IMR-90 (cell line): ENCODE measurements at regions not wholly inside any gene's neighbourhood (a gene's known extent, or its start where the extent isn't known, plus 50 kb on each side); places are given as distances from the start of the nearest gene placed in this dataset.

ENCODE experiments used
- ATAC-seq: fragments of 200-7000 bp; cut with Tn5 transposase; 2 replicates; pipeline ENCODE4 v1.9.1; 2020; ENCODE audit warnings: low read depth, mild to moderate bottlenecking, moderate library complexity
- BruUV-seq: library from RNA; stranded (reverse); fragments of 400-500 nt; replicated peaks from 2 replicates; lab custom pipeline; 2021; lab: Mats Ljungman, UMichigan
- CTCF ChIA-PET: fragments of 300-600 bp; formaldehyde crosslinking; extraction: SDS; loops from one replicate; lab custom pipeline; 2021; ENCODE audit warnings: antibody characterized with exemption; lab: Yijun Ruan, JAX
- POLR2A ChIA-PET: fragments of 300-600 bp; sonication (Branson Sonifier 250); formaldehyde crosslinking; loops from one replicate; lab custom pipeline; 2022; ENCODE audit warnings: antibody characterized with exemption; ENCODE audit not compliant: unreplicated experiment; lab: Charles Lee
- DNase-seq: peaks from one replicate; pipeline ENCODE4 v3.0.0; 2013
- H2AFZ ChIP-seq: replicated peaks from 2 replicates; pipeline ENCODE3; 2013; ENCODE audit warnings: low read length, mild to moderate bottlenecking; ENCODE audit not compliant: poor library complexity
- H2AK5ac ChIP-seq: 2 replicates; pipeline ENCODE4 v1.6.1; 2013; ENCODE audit warnings: low read depth, low read length, inconsistent platforms
- H2AK9ac ChIP-seq: replicated peaks from 2 replicates; pipeline ENCODE3; 2013; ENCODE audit warnings: mild to moderate bottlenecking, low read depth, low read length, moderate library complexity; ENCODE audit not compliant: poor library complexity
- H2BK120ac ChIP-seq: 2 replicates; pipeline ENCODE4 v1.6.1; 2013; ENCODE audit warnings: low read depth, low read length, inconsistent platforms
- H2BK15ac ChIP-seq: 3 replicates; pipeline ENCODE4 v1.6.1; 2013; ENCODE audit warnings: low read depth, low read length, inconsistent platforms
- H2BK20ac ChIP-seq: 2 replicates; pipeline ENCODE4 v1.6.1; 2013; ENCODE audit warnings: low read depth, mild to moderate bottlenecking, inconsistent platforms, low read length, moderate library complexity
- H2BK5ac ChIP-seq: 2 replicates; pipeline ENCODE4 v1.6.1; 2013; ENCODE audit warnings: mild to moderate bottlenecking, low read depth, low read length, inconsistent platforms; ENCODE audit not compliant: poor library complexity, severe bottlenecking
- H3K14ac ChIP-seq: replicated peaks from 2 replicates; pipeline ENCODE4 v1.6.1; 2013; ENCODE audit warnings: low read depth, low read length, inconsistent platforms
- H3K18ac ChIP-seq: 2 replicates; pipeline ENCODE4 v1.6.1; 2013; ENCODE audit warnings: low read depth, low read length, control low read depth
- H3K23ac ChIP-seq: 2 replicates; pipeline ENCODE4 v1.6.1; 2013; ENCODE audit warnings: low read depth, low read length, inconsistent platforms
- H3K27ac ChIP-seq: 2 replicates; pipeline ENCODE4 v1.5.1; 2013; ENCODE audit warnings: mild to moderate bottlenecking, control low read depth, low read length; ENCODE audit not compliant: insufficient read depth
- H3K27me3 ChIP-seq: 2 replicates; pipeline ENCODE4 v1.6.1; 2013; ENCODE audit warnings: low read length; ENCODE audit not compliant: control insufficient read depth, insufficient read depth
- H3K36me3 ChIP-seq: 2 replicates; pipeline ENCODE4 v1.6.1; 2013; ENCODE audit warnings: low read length, mixed read lengths; ENCODE audit not compliant: control insufficient read depth, insufficient read depth
- H3K4ac ChIP-seq: 2 replicates; pipeline ENCODE4 v1.6.1; 2013; ENCODE audit warnings: low read depth, low read length, inconsistent platforms
- H3K4me1 ChIP-seq: 2 replicates; pipeline ENCODE4 v1.6.1; 2013; ENCODE audit warnings: low read length, mixed read lengths; ENCODE audit not compliant: control insufficient read depth, insufficient read depth
- H3K4me2 ChIP-seq: 2 replicates; pipeline ENCODE4 v1.6.1; 2013; ENCODE audit warnings: low read depth, mild to moderate bottlenecking, control low read depth, low read length, moderate library complexity
- H3K4me3 ChIP-seq: 2 replicates; pipeline ENCODE4 v1.5.1; 2013; ENCODE audit warnings: low read depth, mild to moderate bottlenecking, control low read depth, low read length, moderate library complexity; ENCODE audit not compliant: insufficient read depth
- H3K56ac ChIP-seq: 2 replicates; pipeline ENCODE4 v1.6.1; 2013; ENCODE audit warnings: low read length, inconsistent platforms; ENCODE audit not compliant: insufficient read depth; ENCODE audit errors: extremely low read depth
- H3K79me1 ChIP-seq, 2 experiments: 2 replicates each; pipeline ENCODE4 v1.6.1; 2013; ENCODE audit warnings: low read length in 2 of 2, inconsistent platforms in 1 of 2, low read depth in 1 of 2
- H3K9ac ChIP-seq: 2 replicates; pipeline ENCODE4 v1.6.1; 2013; ENCODE audit warnings: low read depth, low read length, control low read depth
- H3K9me1 ChIP-seq: 2 replicates; pipeline ENCODE4 v1.6.1; 2013; ENCODE audit warnings: low read length, inconsistent platforms; ENCODE audit not compliant: insufficient read depth
- H3K9me3 ChIP-seq: 2 replicates; pipeline ENCODE4 v1.6.1; 2013; ENCODE audit warnings: low read length; ENCODE audit not compliant: control insufficient read depth, insufficient read depth
- H4K20me1 ChIP-seq: 2 replicates; pipeline ENCODE4 v1.6.1; 2013; ENCODE audit warnings: low read length, inconsistent platforms; ENCODE audit not compliant: insufficient read depth
- H4K5ac ChIP-seq: 2 replicates; pipeline ENCODE4 v1.6.1; 2013; ENCODE audit warnings: mild to moderate bottlenecking, low read depth, low read length, control low read depth
- H4K8ac ChIP-seq, 2 experiments: 2 replicates each; pipeline ENCODE4 v1.6.1; 2013; ENCODE audit warnings: low read depth in 2 of 2, low read length in 2 of 2, control low read depth in 1 of 2, inconsistent platforms in 1 of 2
- H4K91ac ChIP-seq: 2 replicates; pipeline ENCODE4 v1.6.1; 2013; ENCODE audit warnings: low read depth, low read length, inconsistent platforms; ENCODE audit not compliant: insufficient read depth
- BHLHE40 ChIP-seq: fragments of 150-350 bp; IDR thresholded peaks from 2 replicates; pipeline ENCODE4 v1.6.1; 2016; ENCODE audit warnings: mild to moderate bottlenecking, low read depth, low read length
- CEBPB ChIP-seq: IDR thresholded peaks from 2 replicates; pipeline ENCODE4 v1.6.1; 2012; ENCODE audit warnings: low read depth, low read length, improper control_type of control experiment
- CHD1 ChIP-seq: IDR thresholded peaks from 2 replicates; pipeline ENCODE4 v1.6.1; 2012; ENCODE audit warnings: low read depth, low read length, improper control_type of control experiment
- FOS ChIP-seq: fragments of 150-350 bp; IDR thresholded peaks from 2 replicates; pipeline ENCODE4 v1.6.1; 2016; ENCODE audit warnings: low read depth, low read length
- MAFK ChIP-seq: IDR thresholded peaks from 2 replicates; pipeline ENCODE4 v1.6.1; 2012; ENCODE audit warnings: low read depth, low read length, improper control_type of control experiment
- MAZ ChIP-seq: IDR thresholded peaks from 2 replicates; pipeline ENCODE4 v1.6.1; 2012; ENCODE audit warnings: low read depth, mild to moderate bottlenecking, low read length, improper control_type of control experiment, moderate library complexity, borderline replicate concordance
- MXI1 ChIP-seq: IDR thresholded peaks from 2 replicates; pipeline ENCODE4 v1.6.1; 2012; ENCODE audit warnings: low read depth, mild to moderate bottlenecking, low read length, moderate library complexity, borderline replicate concordance
- NFE2L2 ChIP-seq: fragments of 150-350 bp; IDR thresholded peaks from 2 replicates; pipeline ENCODE4 v1.6.1; 2016; ENCODE audit warnings: low read depth, mild to moderate bottlenecking, low read length
- POLR2A ChIP-seq: IDR thresholded peaks from 2 replicates; pipeline ENCODE4 v1.6.1; 2012; ENCODE audit warnings: mild to moderate bottlenecking, low read depth, low read length
- RAD21 ChIP-seq: IDR thresholded peaks from 2 replicates; pipeline ENCODE4 v1.6.1; 2012; ENCODE audit warnings: low read length, improper control_type of control experiment
- RCOR1 ChIP-seq: IDR thresholded peaks from 2 replicates; pipeline ENCODE4 v1.6.1; 2012; ENCODE audit warnings: mild to moderate bottlenecking, low read length, improper control_type of control experiment; ENCODE audit not compliant: insufficient replicate concordance
- RFX5 ChIP-seq: IDR thresholded peaks from 2 replicates; pipeline ENCODE4 v1.8.0; 2012; ENCODE audit warnings: low read depth, mild to moderate bottlenecking, low read length, moderate library complexity
- SMC3 ChIP-seq: fragments of 150-350 bp; IDR thresholded peaks from 2 replicates; pipeline ENCODE4 v1.6.1; 2016; ENCODE audit warnings: low read depth, mild to moderate bottlenecking, antibody characterized with exemption, low read length, moderate library complexity
- WGBS, 2 experiments: methylation state at CpG; one replicate each; pipeline versions ENCODE4 v1.1.5 to v1.1.7; 2013; ENCODE audit warnings: missing lambda C conversion rate in 2 of 2; ENCODE audit not compliant: insufficient read length in 1 of 2; ENCODE audit errors: extremely low coverage in 2 of 2; 5-methylcytosine and 5-hydroxymethylcytosine counted together
- dilution Hi-C: fragments of 300-500 bp; cut with HindIII; formaldehyde crosslinking; loops from one replicate; pipeline ENCODE4 v1.14.3; 2018; ENCODE audit warnings: low sequenced_read_pairs; ENCODE audit not compliant: unreplicated experiment
- in situ Hi-C: fragments of 300-500 bp; cut with MboI; formaldehyde crosslinking; loops from 3 replicates; pipeline ENCODE4 v1.14.3; 2019; ENCODE audit warnings: low sequenced_read_pairs, inconsistent platforms, mixed read lengths
- intact Hi-C: fragments of 100-400 bp; cut with micrococcal nuclease; formaldehyde crosslinking; loops from 2 replicates; pipeline ENCODE4 v1.10.0; 2022
- TF ChIP-seq, protein P1 (sequence below): fragments of 150-350 bp; IDR thresholded peaks from 2 replicates; pipeline ENCODE4 v1.6.1; 2016; ENCODE audit warnings: low read depth, mild to moderate bottlenecking, low read length, moderate library complexity, borderline replicate concordance
- TF ChIP-seq, protein P2 (sequence below): fragments of 150-350 bp; IDR thresholded peaks from 2 replicates; pipeline ENCODE4 v1.6.1; 2017; ENCODE audit warnings: mild to moderate bottlenecking, antibody characterized with exemption, low read length, low read depth
- TF ChIP-seq, protein P3 (sequence below): conservative IDR thresholded peaks from 2 replicates; pipeline ENCODE4 v1.5.1; 2012; ENCODE audit warnings: mild to moderate bottlenecking, low read depth, low read length, improper control_type of control experiment

DNA sequence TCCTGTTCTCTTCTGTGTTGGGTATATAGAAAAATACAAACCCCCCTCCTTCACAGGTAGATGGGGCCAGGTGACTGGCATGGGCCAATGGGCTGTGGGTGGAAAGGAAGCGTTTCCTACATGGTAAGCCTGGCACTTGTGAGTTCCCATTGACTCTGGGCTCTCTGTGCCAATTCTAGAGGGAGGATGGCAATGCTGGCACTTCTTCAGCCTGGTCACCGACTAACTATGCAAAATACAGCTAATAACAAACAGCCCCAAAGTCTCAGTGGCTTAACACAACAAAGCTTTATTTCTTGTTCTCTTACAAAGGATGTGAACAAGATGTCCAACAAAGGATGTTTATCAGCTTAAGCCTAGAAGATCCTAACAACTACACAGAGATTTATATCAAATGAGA is 258.1 kb downstream of the SYK start:
- no peaks in the 10 kb centered on the region for H3K9me3 ChIP-seq
- H3K9ac ChIP-seq, result no peak overlapping the region
- no peak for TF ChIP-seq RCOR1
- no peak for TF ChIP-seq CEBPB
- no peak for TF ChIP-seq CHD1
- no peak for TF ChIP-seq RAD21
- TF ChIP-seq NFE2L2, result no peak
- TF ChIP-seq, protein P1, sequence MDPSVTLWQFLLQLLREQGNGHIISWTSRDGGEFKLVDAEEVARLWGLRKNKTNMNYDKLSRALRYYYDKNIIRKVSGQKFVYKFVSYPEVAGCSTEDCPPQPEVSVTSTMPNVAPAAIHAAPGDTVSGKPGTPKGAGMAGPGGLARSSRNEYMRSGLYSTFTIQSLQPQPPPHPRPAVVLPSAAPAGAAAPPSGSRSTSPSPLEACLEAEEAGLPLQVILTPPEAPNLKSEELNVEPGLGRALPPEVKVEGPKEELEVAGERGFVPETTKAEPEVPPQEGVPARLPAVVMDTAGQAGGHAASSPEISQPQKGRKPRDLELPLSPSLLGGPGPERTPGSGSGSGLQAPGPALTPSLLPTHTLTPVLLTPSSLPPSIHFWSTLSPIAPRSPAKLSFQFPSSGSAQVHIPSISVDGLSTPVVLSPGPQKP, result no peak
- TF ChIP-seq MAFK, result no peak
- no peak for TF ChIP-seq SMC3
- TF ChIP-seq RFX5, result no peak
- TF ChIP-seq MXI1, result no peak
- TF ChIP-seq, protein P2, sequence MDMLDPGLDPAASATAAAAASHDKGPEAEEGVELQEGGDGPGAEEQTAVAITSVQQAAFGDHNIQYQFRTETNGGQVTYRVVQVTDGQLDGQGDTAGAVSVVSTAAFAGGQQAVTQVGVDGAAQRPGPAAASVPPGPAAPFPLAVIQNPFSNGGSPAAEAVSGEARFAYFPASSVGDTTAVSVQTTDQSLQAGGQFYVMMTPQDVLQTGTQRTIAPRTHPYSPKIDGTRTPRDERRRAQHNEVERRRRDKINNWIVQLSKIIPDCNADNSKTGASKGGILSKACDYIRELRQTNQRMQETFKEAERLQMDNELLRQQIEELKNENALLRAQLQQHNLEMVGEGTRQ, result no peak
- no peak for TF ChIP-seq FOS
- TF ChIP-seq MAZ, result no peak
- no peak for TF ChIP-seq POLR2A
- TF ChIP-seq, protein P3, sequence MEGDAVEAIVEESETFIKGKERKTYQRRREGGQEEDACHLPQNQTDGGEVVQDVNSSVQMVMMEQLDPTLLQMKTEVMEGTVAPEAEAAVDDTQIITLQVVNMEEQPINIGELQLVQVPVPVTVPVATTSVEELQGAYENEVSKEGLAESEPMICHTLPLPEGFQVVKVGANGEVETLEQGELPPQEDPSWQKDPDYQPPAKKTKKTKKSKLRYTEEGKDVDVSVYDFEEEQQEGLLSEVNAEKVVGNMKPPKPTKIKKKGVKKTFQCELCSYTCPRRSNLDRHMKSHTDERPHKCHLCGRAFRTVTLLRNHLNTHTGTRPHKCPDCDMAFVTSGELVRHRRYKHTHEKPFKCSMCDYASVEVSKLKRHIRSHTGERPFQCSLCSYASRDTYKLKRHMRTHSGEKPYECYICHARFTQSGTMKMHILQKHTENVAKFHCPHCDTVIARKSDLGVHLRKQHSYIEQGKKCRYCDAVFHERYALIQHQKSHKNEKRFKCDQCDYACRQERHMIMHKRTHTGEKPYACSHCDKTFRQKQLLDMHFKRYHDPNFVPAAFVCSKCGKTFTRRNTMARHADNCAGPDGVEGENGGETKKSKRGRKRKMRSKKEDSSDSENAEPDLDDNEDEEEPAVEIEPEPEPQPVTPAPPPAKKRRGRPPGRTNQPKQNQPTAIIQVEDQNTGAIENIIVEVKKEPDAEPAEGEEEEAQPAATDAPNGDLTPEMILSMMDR, result no peak
- no peak for TF ChIP-seq BHLHE40
- CTCF ChIA-PET, result no interaction called here
- no peak overlapping the region for H2AK9ac ChIP-seq
- H3K23ac ChIP-seq, result peak overlapping the region; percentile 48; the same call in 1 of the 2 replicates
- H3K36me3 ChIP-seq, result no peaks in the 10 kb centered on the region
- peak overlapping the region; percentile 94 for H3K4ac ChIP-seq
- H3K4me1 ChIP-seq, result peaks cover 26% of the 10 kb centered on the region
- peak overlapping the region; percentile 67 for H3K14ac ChIP-seq
- POLR2A ChIA-PET, result no interaction called here
- peak overlapping the region; percentile 85 for H2BK5ac ChIP-seq
- in situ Hi-C loops, result no loop called here
- H4K20me1 ChIP-seq, result no peaks in the 10 kb centered on the region
- peak overlapping the region; percentile 50 for H3K27ac ChIP-seq
- peak overlapping the region; percentile 5 to 59; a peak in 3 of 4 replicates for H4K8ac ChIP-seq
- peak overlapping the region; percentile 76 for H2AK5ac ChIP-seq
- peaks cover 12% of the 10 kb centered on the region for H3K9me1 ChIP-seq
- H3K27me3 ChIP-seq, result no peaks in the 10 kb centered on the region
- no peak overlapping the region for H2AFZ ChIP-seq
- H2BK20ac ChIP-seq, result peak overlapping the region; percentile 87; the same call in 1 of the 2 replicates
- no peak overlapping the region for H3K4me2 ChIP-seq
- H2BK15ac ChIP-seq, result peak overlapping the region; percentile 35; the same call in 2 of the 3 replicates
- no CpG with 5 or more reads among the region's 2 CpGs for WGBS, 2 experiments
- H2BK120ac ChIP-seq, result peak overlapping the region; percentile 92
- H4K5ac ChIP-seq, result peak overlapping the region; percentile 51
- H3K79me1 ChIP-seq, result peaks cover 0 to 7% of the 10 kb centered on the region in 2 experiments; a peak in 1 of 4 replicates
- BruUV-seq, result no TSS peak
- no peak overlapping the region for H3K56ac ChIP-seq
- peak overlapping the region; percentile 46 for H3K18ac ChIP-seq
- no peak overlapping the region for H3K4me3 ChIP-seq
- DNase-seq (no peak), ATAC-seq (no peak)
- dilution Hi-C loops, result no loop called here
- intact Hi-C loops, result loop anchor here (2.0 kb wide), 1 partner anchor 59 kb away; no protein-coding TSS in a partner anchor
- H4K91ac ChIP-seq, result peak overlapping the region; percentile 84
